Uterus (tissue), 3 donors: ENCODE measurements at regions not wholly inside any gene's neighbourhood (a gene's known extent, or its start where the extent isn't known, plus 50 kb on each side); places are given as distances from the start of the nearest gene placed in this dataset.

Experiments
- DNase-seq, 2 donors: peaks; one replicate each; pipeline ENCODE4 v3.0.0-alpha.2; 2019 to 2020
- H3K27ac ChIP-seq, 2 donors: fragments of 200-600 bp; sonication (generic); 1 replicate in 1 of 2; 2 replicates in 1 of 2; pipeline ENCODE4 v1.5.1; 2016 to 2018
- H3K27me3 ChIP-seq, 2 donors: fragments of 200-600 bp; sonication (generic); one replicate each; pipeline ENCODE4 v1.5.1; 2018 to 2019; ENCODE audit warnings: control low read depth in 1 of 2
- H3K36me3 ChIP-seq, 2 donors: fragments of 200-600 bp; sonication (generic); one replicate each; pipeline ENCODE4 v1.5.1; 2019; ENCODE audit warnings: control low read depth in 1 of 2
- H3K4me1 ChIP-seq, 2 donors: fragments of 200-600 bp; sonication (generic); one replicate each; pipeline ENCODE4 v1.5.1; 2018 to 2019; ENCODE audit warnings: control low read depth in 1 of 2
- H3K4me3 ChIP-seq, 2 donors: fragments of 200-600 bp; sonication (generic); 1 replicate in 1 of 2; 2 replicates in 1 of 2; pipeline ENCODE4 v1.5.1; 2018 to 2019; ENCODE audit warnings: mild to moderate bottlenecking in 1 of 2
- H3K9me3 ChIP-seq, 2 donors: fragments of 200-600 bp; sonication (generic); one replicate each; pipeline ENCODE4 v1.5.1; 2019; ENCODE audit warnings: control low read depth in 1 of 2
- POLR2A ChIP-seq, 2 donors: fragments of 450-650 bp; IDR thresholded peaks; one replicate each; pipeline ENCODE4 v1.6.1; 2016; ENCODE audit warnings: antibody characterized with exemption in 2 of 2, mild to moderate bottlenecking in 1 of 2, moderate library complexity in 1 of 2
- intact Hi-C: fragments of 100-400 bp; cut with DNase I; formaldehyde crosslinking; loops from one replicate; pipeline ENCODE4 v1.15.1; 2023; ENCODE audit warnings: low total_unique reads
- TF ChIP-seq, protein P1 (sequence below), 4 experiments: fragments of 200-600 bp in 2 of 4; fragments of 450-650 bp in 2 of 4; sonication (generic) in 2 of 4; IDR thresholded peaks; one replicate each; pipeline ENCODE4 v1.5.1; 2016 to 2019; ENCODE audit warnings: antibody characterized with exemption in 4 of 4, mild to moderate bottlenecking in 2 of 4, moderate library complexity in 1 of 4
- donor health status: DM: yes; HTN: yes; CAD: no.

DNA sequence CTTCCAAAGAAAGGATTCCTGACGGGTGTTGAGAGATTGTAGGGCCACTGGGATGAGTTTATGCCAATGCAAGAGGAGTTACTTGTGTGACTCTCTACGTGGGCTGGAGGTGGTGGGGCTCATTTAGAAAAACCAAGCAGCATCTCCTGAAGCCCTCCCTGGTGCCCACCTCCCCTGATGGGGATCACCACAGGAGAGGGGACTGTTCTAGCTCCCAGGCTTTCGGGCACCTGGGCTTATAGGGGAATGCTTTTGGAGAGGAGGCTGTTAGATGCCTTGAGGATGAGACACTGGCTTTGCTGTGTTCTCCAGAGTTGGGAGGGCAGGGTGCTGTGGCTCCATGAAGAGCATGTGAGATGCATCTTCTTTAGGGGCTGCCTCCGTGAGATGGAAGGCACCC is 65.0 kb downstream of the IRX1 start:
- intact Hi-C loops, result no loop called here
- no peaks in the 10 kb centered on the region for H3K27me3 ChIP-seq
- H3K9me3 ChIP-seq, result no peaks in the 10 kb centered on the region
- H3K36me3 ChIP-seq, result no peaks in the 10 kb centered on the region
- no peak for DNase-seq
- TF ChIP-seq, protein P1, sequence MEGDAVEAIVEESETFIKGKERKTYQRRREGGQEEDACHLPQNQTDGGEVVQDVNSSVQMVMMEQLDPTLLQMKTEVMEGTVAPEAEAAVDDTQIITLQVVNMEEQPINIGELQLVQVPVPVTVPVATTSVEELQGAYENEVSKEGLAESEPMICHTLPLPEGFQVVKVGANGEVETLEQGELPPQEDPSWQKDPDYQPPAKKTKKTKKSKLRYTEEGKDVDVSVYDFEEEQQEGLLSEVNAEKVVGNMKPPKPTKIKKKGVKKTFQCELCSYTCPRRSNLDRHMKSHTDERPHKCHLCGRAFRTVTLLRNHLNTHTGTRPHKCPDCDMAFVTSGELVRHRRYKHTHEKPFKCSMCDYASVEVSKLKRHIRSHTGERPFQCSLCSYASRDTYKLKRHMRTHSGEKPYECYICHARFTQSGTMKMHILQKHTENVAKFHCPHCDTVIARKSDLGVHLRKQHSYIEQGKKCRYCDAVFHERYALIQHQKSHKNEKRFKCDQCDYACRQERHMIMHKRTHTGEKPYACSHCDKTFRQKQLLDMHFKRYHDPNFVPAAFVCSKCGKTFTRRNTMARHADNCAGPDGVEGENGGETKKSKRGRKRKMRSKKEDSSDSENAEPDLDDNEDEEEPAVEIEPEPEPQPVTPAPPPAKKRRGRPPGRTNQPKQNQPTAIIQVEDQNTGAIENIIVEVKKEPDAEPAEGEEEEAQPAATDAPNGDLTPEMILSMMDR (IDR thresholded peaks at IDR 0.05), result no peak
- no peak for TF ChIP-seq POLR2A (IDR thresholded peaks at IDR 0.05)
- H3K4me1 ChIP-seq, result no peaks in the 10 kb centered on the region
- no peak overlapping the region for H3K4me3 ChIP-seq
- no peak overlapping the region for H3K27ac ChIP-seq

DNA sequence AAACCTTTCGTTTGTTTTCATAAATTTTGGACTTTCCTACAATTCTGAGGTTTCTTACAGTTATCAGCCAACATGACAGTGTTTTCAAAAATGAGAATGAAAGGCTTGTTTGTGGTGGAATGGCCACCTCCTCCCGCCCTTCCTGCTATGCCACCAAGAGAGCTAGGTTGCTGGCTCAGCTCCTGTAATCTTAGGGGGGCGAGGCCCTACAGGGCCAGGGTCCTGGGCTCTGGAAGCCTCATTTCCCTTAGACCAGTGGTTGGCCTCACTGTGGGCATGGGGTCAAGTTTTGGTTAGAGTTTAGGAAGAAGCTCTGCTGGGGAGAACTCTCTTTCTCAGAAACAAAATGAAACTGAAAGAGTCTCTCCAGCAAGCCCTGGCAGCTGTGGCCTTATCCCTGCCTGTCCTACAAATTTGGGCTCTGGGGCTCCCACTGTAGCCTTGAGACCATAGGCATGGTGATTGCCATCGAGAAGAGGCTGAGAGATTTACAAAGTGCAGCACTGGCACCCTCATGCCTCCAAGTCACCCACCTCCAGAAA is 66.2 kb downstream of the IRX1 start:
- Histone ChIP-seq H3K27me3 (no peaks in the 10 kb centered on the region), H3K4me3 (no peak overlapping the region), H3K4me1 (no peaks in the 10 kb centered on the region), H3K36me3 (no peaks in the 10 kb centered on the region), H3K9me3 (no peaks in the 10 kb centered on the region), H3K27ac (no peak overlapping the region)
- TF ChIP-seq, protein P1 (IDR thresholded peaks at IDR 0.05), result no peak
- TF ChIP-seq POLR2A (IDR thresholded peaks at IDR 0.05), result no peak
- no peak for DNase-seq
- intact Hi-C loops, result no loop called here

DNA sequence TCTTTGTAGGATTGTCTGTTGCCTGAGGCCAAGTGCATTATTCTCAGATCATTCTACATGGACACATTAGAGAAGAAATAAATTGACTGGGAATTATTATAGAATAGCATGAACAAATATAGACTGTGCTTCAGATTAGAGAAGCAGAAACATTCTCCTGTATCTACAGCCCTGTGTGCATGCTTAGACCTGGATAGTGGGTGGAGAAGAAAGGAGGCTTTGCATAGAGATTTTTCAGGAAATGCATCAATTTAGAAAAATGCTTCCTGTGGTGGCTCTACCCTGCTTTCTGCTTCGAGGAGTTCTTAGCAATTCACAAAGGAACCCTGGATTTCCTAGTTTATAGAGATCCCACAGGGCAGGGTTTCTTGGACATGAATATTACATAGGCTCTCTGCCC is 66.7 kb downstream of the IRX1 start:
- Histone ChIP-seq H3K4me3 (no peak overlapping the region), H3K27me3 (no peaks in the 10 kb centered on the region), H3K9me3 (no peaks in the 10 kb centered on the region), H3K27ac (no peak overlapping the region), H3K4me1 (no peaks in the 10 kb centered on the region), H3K36me3 (no peaks in the 10 kb centered on the region)
- no peak for DNase-seq
- TF ChIP-seq, protein P1 (IDR thresholded peaks at IDR 0.05), result no peak
- no peak for TF ChIP-seq POLR2A (IDR thresholded peaks at IDR 0.05)
- intact Hi-C loops, result no loop called here

DNA sequence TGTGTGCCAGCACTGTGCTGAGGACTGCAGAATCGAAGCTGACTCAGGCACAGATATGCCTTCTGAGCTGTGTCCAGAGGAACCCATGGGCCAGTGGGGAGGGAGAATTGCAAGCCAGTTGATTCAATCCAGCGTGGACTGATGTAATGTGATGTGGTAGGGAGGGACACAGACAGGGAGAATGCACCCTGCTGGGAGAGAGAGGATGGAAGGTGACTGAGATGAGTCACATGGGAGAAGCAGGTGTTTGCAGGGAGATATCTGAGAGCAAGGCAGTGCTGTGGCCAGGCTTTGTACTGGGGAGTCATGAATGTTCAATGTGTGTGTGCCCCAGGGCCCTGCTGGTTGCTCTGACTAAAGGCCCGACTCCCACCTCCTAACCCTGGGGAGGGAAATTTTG is 75.7 kb downstream of the IRX1 start:
- Histone ChIP-seq H3K9me3 (no peaks in the 10 kb centered on the region), H3K4me1 (no peaks in the 10 kb centered on the region), H3K4me3 (no peak overlapping the region), H3K36me3 (no peaks in the 10 kb centered on the region), H3K27me3 (no peaks in the 10 kb centered on the region), H3K27ac (no peak overlapping the region)
- intact Hi-C loops, result no loop called here
- no peak for DNase-seq
- TF ChIP-seq, protein P1 (IDR thresholded peaks at IDR 0.05), result no peak
- no peak for TF ChIP-seq POLR2A (IDR thresholded peaks at IDR 0.05)

DNA sequence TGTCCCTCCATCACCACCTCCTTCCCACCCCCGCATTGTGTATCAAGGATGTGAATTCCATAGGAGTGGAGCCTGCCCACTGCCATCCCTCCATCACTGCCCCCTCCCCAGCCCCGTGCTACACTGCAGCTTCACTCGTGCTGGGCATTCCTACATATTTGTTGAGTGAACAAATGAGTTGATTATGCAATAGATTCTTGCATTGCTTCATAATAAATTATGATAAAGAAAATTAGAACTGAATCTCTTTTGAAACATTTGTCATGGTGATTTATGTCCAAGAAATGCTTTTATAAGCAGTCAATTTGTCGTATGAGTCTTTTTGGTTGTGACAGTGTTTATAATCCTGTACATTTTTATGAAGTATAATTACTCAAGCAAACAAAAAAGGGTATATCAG is 83.2 kb downstream of the IRX1 start:
- intact Hi-C loops, result no loop called here
- Histone ChIP-seq H3K27me3 (no peaks in the 10 kb centered on the region), H3K9me3 (no peaks in the 10 kb centered on the region), H3K27ac (no peak overlapping the region), H3K36me3 (no peaks in the 10 kb centered on the region), H3K4me3 (no peak overlapping the region), H3K4me1 (no peaks in the 10 kb centered on the region)
- DNase-seq, result no peak
- TF ChIP-seq POLR2A (IDR thresholded peaks at IDR 0.05), result no peak
- TF ChIP-seq, protein P1 (IDR thresholded peaks at IDR 0.05), result no peak
